ENCODE measurements at regions not wholly inside any gene's neighbourhood (a gene's known extent, or its start where the extent isn't known, plus 50 kb on each side); places are given as distances from the start of the nearest gene placed in this dataset.

GRCh38 chr2:129689653-129690448 is 289.6 kb upstream of the RAB6C start:
- TF ChIP-seq CTCF (conservative IDR thresholded peaks at IDR 0.05) (no peak), EZH2 (IDR thresholded peaks at IDR 0.05; ENCODE audit: low read depth) (no peak)
- no peaks in the 10 kb centered on the region for H3K9me3 ChIP-seq (ENCODE audit: insufficient read depth, low read depth)
- H3K9me2 ChIP-seq (ENCODE audit: insufficient read depth) = no peaks in the 10 kb centered on the region; the same call in 1 of the 2 replicates
- no peaks in the 10 kb centered on the region for H4K20me1 ChIP-seq (ENCODE audit: insufficient read depth)
- no peak overlapping the region for H3K4me3 ChIP-seq
- no TSS peak for BruUV-seq (replicated peaks)
- H3K79me2 ChIP-seq (ENCODE audit: low read depth) = no peaks in the 10 kb centered on the region
- CTCF ChIA-PET = no interaction called here
- H3K27me3 ChIP-seq (ENCODE audit: insufficient read depth, low read depth) = peaks cover 4% of the 10 kb centered on the region; the same call in 1 of the 2 replicates
- POLR2A ChIA-PET (ENCODE audit: unreplicated experiment) = no interaction called here
- no peak overlapping the region for H3K27ac ChIP-seq
- H3K4me1 ChIP-seq (replicated peaks; ENCODE audit: insufficient read depth) = no peaks in the 10 kb centered on the region
- H2AFZ ChIP-seq = no peak overlapping the region
- H3K36me3 ChIP-seq (ENCODE audit: low read depth) = no peaks in the 10 kb centered on the region
- intact Hi-C loops (cut with micrococcal nuclease; ENCODE audit: unreplicated experiment) = no loop called here
- no peak overlapping the region for H3K4me2 ChIP-seq
- H3F3A ChIP-seq (ENCODE audit: insufficient read depth, low read depth) = no peaks in the 10 kb centered on the region
- no peak for DNase-seq

GRCh38 chr2:129695496-129695895 is 284.0 kb upstream of the RAB6C start:
- no peaks in the 10 kb centered on the region for H3F3A ChIP-seq (ENCODE audit: insufficient read depth, low read depth)
- H3K4me2 ChIP-seq = no peak overlapping the region
- BruUV-seq (replicated peaks) = no TSS peak
- H2AFZ ChIP-seq = no peak overlapping the region
- ChIA-PET POLR2A (ENCODE audit: unreplicated experiment) (no interaction called here), CTCF (no interaction called here)
- no peaks in the 10 kb centered on the region for H3K27me3 ChIP-seq (ENCODE audit: insufficient read depth, low read depth)
- no peaks in the 10 kb centered on the region for H4K20me1 ChIP-seq (ENCODE audit: insufficient read depth)
- no peaks in the 10 kb centered on the region for H3K4me1 ChIP-seq (replicated peaks; ENCODE audit: insufficient read depth)
- DNase-seq = no peak
- no peak for TF ChIP-seq CTCF (conservative IDR thresholded peaks at IDR 0.05)
- no peak for TF ChIP-seq EZH2 (IDR thresholded peaks at IDR 0.05; ENCODE audit: low read depth)
- no peak overlapping the region for H3K4me3 ChIP-seq
- intact Hi-C loops (cut with micrococcal nuclease; ENCODE audit: unreplicated experiment) = no loop called here
- H3K27ac ChIP-seq = no peak overlapping the region
- H3K9me2 ChIP-seq (ENCODE audit: insufficient read depth) = no peaks in the 10 kb centered on the region; the same call in 1 of the 2 replicates
- no peaks in the 10 kb centered on the region for H3K36me3 ChIP-seq (ENCODE audit: low read depth)
- no peaks in the 10 kb centered on the region for H3K9me3 ChIP-seq (ENCODE audit: insufficient read depth, low read depth)
- H3K79me2 ChIP-seq (ENCODE audit: low read depth) = no peaks in the 10 kb centered on the region

GRCh38 chr2:129698593-129698992 is 280.9 kb upstream of the RAB6C start:
- no TSS peak for BruUV-seq (replicated peaks)
- CTCF ChIA-PET = no interaction called here
- H3K9me3 ChIP-seq (ENCODE audit: insufficient read depth, low read depth) = no peaks in the 10 kb centered on the region

More at GRCh38 chr2:129698593-129698992, 280.9 kb upstream of the RAB6C start:
- Histone ChIP-seq H3K79me2 (ENCODE audit: low read depth) (no peaks in the 10 kb centered on the region), H3K4me2 (no peak overlapping the region), H4K20me1 (ENCODE audit: insufficient read depth) (no peaks in the 10 kb centered on the region), H3K4me1 (replicated peaks; ENCODE audit: insufficient read depth) (no peaks in the 10 kb centered on the region), H3F3A (ENCODE audit: insufficient read depth, low read depth) (no peaks in the 10 kb centered on the region), H3K27me3 (ENCODE audit: insufficient read depth, low read depth) (peaks cover 18% of the 10 kb centered on the region), H2AFZ (no peak overlapping the region), H3K27ac (no peak overlapping the region), H3K4me3 (no peak overlapping the region), H3K36me3 (ENCODE audit: low read depth) (no peaks in the 10 kb centered on the region), H3K9me2 (ENCODE audit: insufficient read depth) (no peaks in the 10 kb centered on the region)
- DNase-seq = no peak
- intact Hi-C loops (cut with micrococcal nuclease; ENCODE audit: unreplicated experiment) = no loop called here
- no peak for TF ChIP-seq EZH2 (IDR thresholded peaks at IDR 0.05; ENCODE audit: low read depth)
- TF ChIP-seq CTCF (conservative IDR thresholded peaks at IDR 0.05) = no peak
- POLR2A ChIA-PET (ENCODE audit: unreplicated experiment) = no interaction called here
